ENCODE measurements at regions not wholly inside any gene's neighbourhood (a gene's known extent, or its start where the extent isn't known, plus 50 kb on each side); places are given as distances from the start of the nearest gene placed in this dataset.

- Mint-ChIP-seq H3K36me3 (ENCODE audit: low read depth) (no peaks in the 10 kb centered on the region), H3K27ac (no peak overlapping the region), H3K27me3 (ENCODE audit: low read depth) (no peaks in the 10 kb centered on the region), H3K4me3 (no peak overlapping the region), H3K9me3 (no peaks in the 10 kb centered on the region), H3K4me1 (ENCODE audit: low read depth) (no peaks in the 10 kb centered on the region)
- DNase-seq (ENCODE audit: low spot score) = no peak
Observed at GRCh38 chr5:175195698-175196656, 248.0 kb downstream of the DRD1 start.

- Mint-ChIP-seq H3K27ac (no peak overlapping the region), H3K27me3 (ENCODE audit: low read depth) (no peaks in the 10 kb centered on the region), H3K4me1 (ENCODE audit: low read depth) (no peaks in the 10 kb centered on the region), H3K4me3 (no peak overlapping the region), H3K9me3 (no peaks in the 10 kb centered on the region), H3K36me3 (ENCODE audit: low read depth) (no peaks in the 10 kb centered on the region)
- DNase-seq (ENCODE audit: low spot score) = no peak
Observed at GRCh38 chr5:175181331-175181730, 262.7 kb downstream of the DRD1 start.

GRCh38 chr5:175170899-175171298, 273.1 kb downstream of the DRD1 start:
- no peaks in the 10 kb centered on the region for H3K9me3 Mint-ChIP-seq
- no peak for DNase-seq (ENCODE audit: low spot score)
- H3K27ac Mint-ChIP-seq = no peak overlapping the region
- no peak overlapping the region for H3K4me3 Mint-ChIP-seq
- H3K4me1 Mint-ChIP-seq (ENCODE audit: low read depth) = no peaks in the 10 kb centered on the region
- H3K27me3 Mint-ChIP-seq (ENCODE audit: low read depth) = no peaks in the 10 kb centered on the region
- H3K36me3 Mint-ChIP-seq (ENCODE audit: low read depth) = no peaks in the 10 kb centered on the region

- H3K27ac Mint-ChIP-seq = no peak overlapping the region
- no peaks in the 10 kb centered on the region for H3K36me3 Mint-ChIP-seq (ENCODE audit: low read depth)
Observed at GRCh38 chr5:175168882-175169507, 275.0 kb downstream of the DRD1 start.

GRCh38 chr5:175166026-175166425, 278.0 kb downstream of the DRD1 start:
- Mint-ChIP-seq H3K36me3 (ENCODE audit: low read depth) (no peaks in the 10 kb centered on the region), H3K4me3 (no peak overlapping the region), H3K9me3 (no peaks in the 10 kb centered on the region), H3K4me1 (ENCODE audit: low read depth) (no peaks in the 10 kb centered on the region), H3K27ac (no peak overlapping the region), H3K27me3 (ENCODE audit: low read depth) (no peaks in the 10 kb centered on the region)
- no peak for DNase-seq (ENCODE audit: low spot score)

More at GRCh38 chr5:175168882-175169507, 275.0 kb downstream of the DRD1 start:
- H3K9me3 Mint-ChIP-seq = no peaks in the 10 kb centered on the region
- H3K27me3 Mint-ChIP-seq (ENCODE audit: low read depth) = no peaks in the 10 kb centered on the region
- DNase-seq (ENCODE audit: low spot score) = no peak
- no peak overlapping the region for H3K4me3 Mint-ChIP-seq
- no peaks in the 10 kb centered on the region for H3K4me1 Mint-ChIP-seq (ENCODE audit: low read depth)

GRCh38 chr5:175163586-175164275, 280.3 kb downstream of the DRD1 start:
- H3K27ac Mint-ChIP-seq = no peak overlapping the region
- DNase-seq (ENCODE audit: low spot score) = no peak
- no peaks in the 10 kb centered on the region for H3K36me3 Mint-ChIP-seq (ENCODE audit: low read depth)
- H3K27me3 Mint-ChIP-seq (ENCODE audit: low read depth) = no peaks in the 10 kb centered on the region
- no peaks in the 10 kb centered on the region for H3K4me1 Mint-ChIP-seq (ENCODE audit: low read depth)
- no peaks in the 10 kb centered on the region for H3K9me3 Mint-ChIP-seq
- H3K4me3 Mint-ChIP-seq = no peak overlapping the region

GRCh38 chr5:175162036-175162435, 281.9 kb downstream of the DRD1 start:
- no peaks in the 10 kb centered on the region for H3K27me3 Mint-ChIP-seq (ENCODE audit: low read depth)
- H3K36me3 Mint-ChIP-seq (ENCODE audit: low read depth) = no peaks in the 10 kb centered on the region
- no peaks in the 10 kb centered on the region for H3K9me3 Mint-ChIP-seq
- H3K27ac Mint-ChIP-seq = no peak overlapping the region
- H3K4me1 Mint-ChIP-seq (ENCODE audit: low read depth) = no peaks in the 10 kb centered on the region
- no peak overlapping the region for H3K4me3 Mint-ChIP-seq
- no peak for DNase-seq (ENCODE audit: low spot score)

- no peaks in the 10 kb centered on the region for H3K36me3 Mint-ChIP-seq (ENCODE audit: low read depth)
- DNase-seq (ENCODE audit: low spot score) = no peak
- no peak overlapping the region for H3K4me3 Mint-ChIP-seq
- no peaks in the 10 kb centered on the region for H3K4me1 Mint-ChIP-seq (ENCODE audit: low read depth)
- H3K27me3 Mint-ChIP-seq (ENCODE audit: low read depth) = no peaks in the 10 kb centered on the region
- H3K9me3 Mint-ChIP-seq = no peaks in the 10 kb centered on the region
- H3K27ac Mint-ChIP-seq = no peak overlapping the region
Observed at GRCh38 chr5:175159956-175160355, 284.0 kb downstream of the DRD1 start.

GRCh38 chr5:175148636-175149172, 295.3 kb downstream of the DRD1 start:
- DNase-seq (ENCODE audit: low spot score) = no peak
- H3K9me3 Mint-ChIP-seq = peaks cover 12% of the 10 kb centered on the region
- H3K4me1 Mint-ChIP-seq (ENCODE audit: low read depth) = no peaks in the 10 kb centered on the region
- no peak overlapping the region for H3K4me3 Mint-ChIP-seq
- H3K27me3 Mint-ChIP-seq (ENCODE audit: low read depth) = no peaks in the 10 kb centered on the region
- H3K27ac Mint-ChIP-seq = no peak overlapping the region
- H3K36me3 Mint-ChIP-seq (ENCODE audit: low read depth) = no peaks in the 10 kb centered on the region

- no peak overlapping the region for H3K4me3 Mint-ChIP-seq
- H3K27ac Mint-ChIP-seq = no peak overlapping the region
- H3K4me1 Mint-ChIP-seq (ENCODE audit: low read depth) = no peaks in the 10 kb centered on the region
- peaks cover 13% of the 10 kb centered on the region for H3K9me3 Mint-ChIP-seq
- H3K36me3 Mint-ChIP-seq (ENCODE audit: low read depth) = no peaks in the 10 kb centered on the region
- no peaks in the 10 kb centered on the region for H3K27me3 Mint-ChIP-seq (ENCODE audit: low read depth)
- no peak for DNase-seq (ENCODE audit: low spot score)
Observed at GRCh38 chr5:175146733-175147132, 297.2 kb downstream of the DRD1 start.

- no peaks in the 10 kb centered on the region for H3K4me1 Mint-ChIP-seq (ENCODE audit: low read depth)
- H3K36me3 Mint-ChIP-seq (ENCODE audit: low read depth) = no peaks in the 10 kb centered on the region
- peaks cover 16% of the 10 kb centered on the region for H3K9me3 Mint-ChIP-seq
- DNase-seq (ENCODE audit: low spot score) = no peak
- H3K4me3 Mint-ChIP-seq = no peak overlapping the region
- no peak overlapping the region for H3K27ac Mint-ChIP-seq
- H3K27me3 Mint-ChIP-seq (ENCODE audit: low read depth) = no peaks in the 10 kb centered on the region
Observed at GRCh38 chr5:175141421-175141820, 302.6 kb downstream of the DRD1 start.

GRCh38 chr5:175133185-175133584, 310.8 kb downstream of the DRD1 start:
- H3K4me1 Mint-ChIP-seq (ENCODE audit: low read depth) = no peaks in the 10 kb centered on the region
- peaks cover 8% of the 10 kb centered on the region for H3K9me3 Mint-ChIP-seq
- no peak for DNase-seq (ENCODE audit: low spot score)
- no peaks in the 10 kb centered on the region for H3K27me3 Mint-ChIP-seq (ENCODE audit: low read depth)
- no peak overlapping the region for H3K4me3 Mint-ChIP-seq
- H3K27ac Mint-ChIP-seq = no peak overlapping the region
- no peaks in the 10 kb centered on the region for H3K36me3 Mint-ChIP-seq (ENCODE audit: low read depth)

- no peak for DNase-seq (ENCODE audit: low spot score)
- Mint-ChIP-seq H3K4me3 (no peak overlapping the region), H3K4me1 (ENCODE audit: low read depth) (no peaks in the 10 kb centered on the region), H3K27ac (no peak overlapping the region), H3K36me3 (ENCODE audit: low read depth) (no peaks in the 10 kb centered on the region), H3K9me3 (peaks cover 6% of the 10 kb centered on the region), H3K27me3 (ENCODE audit: low read depth) (no peaks in the 10 kb centered on the region)
Observed at GRCh38 chr5:175131432-175131831, 312.6 kb downstream of the DRD1 start.

GRCh38 chr5:175129619-175130018, 314.4 kb downstream of the DRD1 start:
- Mint-ChIP-seq H3K27ac (no peak overlapping the region), H3K36me3 (ENCODE audit: low read depth) (no peaks in the 10 kb centered on the region), H3K27me3 (ENCODE audit: low read depth) (no peaks in the 10 kb centered on the region), H3K9me3 (no peaks in the 10 kb centered on the region), H3K4me1 (ENCODE audit: low read depth) (no peaks in the 10 kb centered on the region), H3K4me3 (no peak overlapping the region)
- DNase-seq (ENCODE audit: low spot score) = no peak

Data from T-helper 2 cell treated with Interferon-gamma antibody and Interleukin-4, amounts not matched to agents 5 μg/mL and 100 μg/mL, for 36 hours (primary cell).